ENCODE measurements at regions not wholly inside any gene's neighbourhood (a gene's known extent, or its start where the extent isn't known, plus 50 kb on each side); places are given as distances from the start of the nearest gene placed in this dataset.

GRCh38 chr2:134124047-134124753 lies 129.7 kb upstream of the MGAT5 start:
- no peak for TF ChIP-seq HDGF (IDR thresholded peaks at IDR 0.05; ENCODE audit: borderline replicate concordance)
- no peak for TF ChIP-seq BHLHE40 (IDR thresholded peaks at IDR 0.05; ENCODE audit: borderline replicate concordance)
